ENCODE measurements at regions not wholly inside any gene's neighbourhood (a gene's known extent, or its start where the extent isn't known, plus 50 kb on each side); places are given as distances from the start of the nearest gene placed in this dataset.

DNA sequence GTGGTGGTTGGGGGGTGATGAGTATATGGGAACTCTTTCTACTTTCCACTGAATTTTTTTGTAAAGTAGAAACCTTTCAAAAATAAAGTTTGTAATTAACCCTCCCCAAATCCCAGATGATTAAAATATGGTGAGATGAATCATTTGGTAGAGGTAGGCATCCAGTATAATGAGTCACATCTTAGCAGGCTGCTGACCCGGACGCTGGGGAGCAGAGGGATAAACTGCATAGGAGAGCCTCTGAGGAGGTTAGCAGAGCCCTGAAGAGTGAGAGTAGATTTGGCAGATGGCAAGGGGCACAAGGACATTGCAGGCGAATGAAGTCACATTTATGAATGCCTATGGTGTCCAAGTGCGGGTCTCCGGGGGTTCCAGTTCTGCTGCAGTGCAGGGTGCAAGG lies 293.8 kb downstream of the FGF9 start:
- Histone ChIP-seq H3K4me1 (ENCODE audit: control insufficient read depth, insufficient read depth, low read length, unreplicated experiment) (no peaks in the 10 kb centered on the region), H3K4me3 (ENCODE audit: low read depth, low read length) (no peak overlapping the region), H3K79me2 (ENCODE audit: control insufficient read depth, insufficient read depth, low read length, unreplicated experiment) (no peaks in the 10 kb centered on the region), H3K27me3 (ENCODE audit: insufficient read depth, low read length) (no peaks in the 10 kb centered on the region), H3K36me3 (ENCODE audit: insufficient read depth, low read length) (no peaks in the 10 kb centered on the region), H2AFZ (ENCODE audit: low read length, unreplicated experiment) (no peak overlapping the region), H3K27ac (ENCODE audit: low read depth, low read length) (no peak overlapping the region)

DNA sequence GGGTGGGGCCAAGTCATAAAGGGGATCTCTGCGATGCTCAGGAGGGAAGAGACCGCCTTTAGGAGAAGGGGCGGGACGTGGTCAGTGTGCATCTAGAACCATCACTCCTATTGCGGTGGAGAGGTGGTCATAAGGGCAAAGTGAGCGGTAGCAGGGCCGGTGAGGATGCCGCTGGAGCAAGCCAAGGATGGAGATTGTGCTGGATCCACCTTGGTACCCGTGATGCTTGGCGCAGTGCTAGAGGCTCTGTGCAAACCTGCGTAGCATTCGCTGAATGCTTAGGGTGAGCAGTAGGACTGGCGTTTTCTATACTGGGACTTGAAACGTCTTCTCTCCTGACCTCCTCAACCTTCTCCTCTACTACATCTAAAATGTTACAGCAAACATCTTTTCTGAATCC lies 294.2 kb downstream of the FGF9 start:
- H3K27ac ChIP-seq (ENCODE audit: low read depth, low read length), result no peak overlapping the region
- no peaks in the 10 kb centered on the region for H3K27me3 ChIP-seq (ENCODE audit: insufficient read depth, low read length)
- no peaks in the 10 kb centered on the region for H3K79me2 ChIP-seq (ENCODE audit: control insufficient read depth, insufficient read depth, low read length, unreplicated experiment)
- H3K4me1 ChIP-seq (ENCODE audit: control insufficient read depth, insufficient read depth, low read length, unreplicated experiment), result no peaks in the 10 kb centered on the region
- no peaks in the 10 kb centered on the region for H3K36me3 ChIP-seq (ENCODE audit: insufficient read depth, low read length)
- no peak overlapping the region for H2AFZ ChIP-seq (ENCODE audit: low read length, unreplicated experiment)
- H3K4me3 ChIP-seq (ENCODE audit: low read depth, low read length), result no peak overlapping the region

DNA sequence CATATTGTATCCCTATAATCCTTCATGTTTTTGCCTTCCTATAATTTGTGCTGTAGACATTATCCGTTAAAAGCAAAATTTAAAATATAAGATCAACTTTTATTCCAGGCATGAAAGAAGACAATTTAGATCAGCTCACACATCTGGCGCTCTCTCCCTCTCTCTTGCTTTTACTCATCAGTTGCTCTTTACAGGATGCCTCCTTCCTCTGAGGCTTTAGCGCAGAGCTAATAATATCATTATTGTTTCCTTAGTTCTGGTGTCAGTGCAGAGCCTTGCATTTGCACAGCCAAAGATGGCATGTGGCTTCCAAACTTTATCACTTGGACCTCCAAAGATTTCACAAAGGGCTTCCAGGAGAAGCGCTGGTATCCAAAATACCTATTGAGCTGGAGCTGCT lies 295.1 kb downstream of the FGF9 start:
- no peak overlapping the region for H2AFZ ChIP-seq (ENCODE audit: low read length, unreplicated experiment)
- H3K27me3 ChIP-seq (ENCODE audit: insufficient read depth, low read length), result no peaks in the 10 kb centered on the region

DNA sequence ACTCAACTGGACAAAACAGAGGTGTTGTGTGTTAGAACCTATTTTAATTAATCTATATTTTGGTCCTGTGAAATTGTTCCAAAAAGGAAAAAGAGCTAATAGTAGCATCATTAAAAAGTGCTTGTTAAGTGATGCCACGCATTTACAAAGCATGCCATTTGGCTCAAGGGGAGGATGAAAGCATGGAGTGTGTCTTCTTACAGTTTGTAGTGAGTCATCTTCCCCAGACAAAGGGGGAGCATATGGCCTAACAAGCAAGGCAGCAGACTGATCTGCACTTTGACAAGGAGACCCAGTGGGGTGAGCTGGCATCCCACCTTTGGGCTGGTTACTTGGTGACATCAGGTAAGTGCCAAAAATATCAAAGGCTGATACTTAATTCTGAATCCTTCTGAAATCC lies 297.0 kb downstream of the FGF9 start:
- no peak overlapping the region for H3K27ac ChIP-seq (ENCODE audit: low read depth, low read length)
- no peaks in the 10 kb centered on the region for H3K27me3 ChIP-seq (ENCODE audit: insufficient read depth, low read length)
- H3K4me1 ChIP-seq (ENCODE audit: control insufficient read depth, insufficient read depth, low read length, unreplicated experiment), result no peaks in the 10 kb centered on the region
- no peak overlapping the region for H3K4me3 ChIP-seq (ENCODE audit: low read depth, low read length)
- H3K79me2 ChIP-seq (ENCODE audit: control insufficient read depth, insufficient read depth, low read length, unreplicated experiment), result no peaks in the 10 kb centered on the region
- H3K36me3 ChIP-seq (ENCODE audit: insufficient read depth, low read length), result no peaks in the 10 kb centered on the region
- no peak overlapping the region for H2AFZ ChIP-seq (ENCODE audit: low read length, unreplicated experiment)

More for the DNA sequence above, 295.1 kb downstream of the FGF9 start:
- Histone ChIP-seq H3K27ac (ENCODE audit: low read depth, low read length) (no peak overlapping the region), H3K79me2 (ENCODE audit: control insufficient read depth, insufficient read depth, low read length, unreplicated experiment) (no peaks in the 10 kb centered on the region), H3K4me1 (ENCODE audit: control insufficient read depth, insufficient read depth, low read length, unreplicated experiment) (no peaks in the 10 kb centered on the region), H3K36me3 (ENCODE audit: insufficient read depth, low read length) (no peaks in the 10 kb centered on the region), H3K4me3 (ENCODE audit: low read depth, low read length) (no peak overlapping the region)

DNA sequence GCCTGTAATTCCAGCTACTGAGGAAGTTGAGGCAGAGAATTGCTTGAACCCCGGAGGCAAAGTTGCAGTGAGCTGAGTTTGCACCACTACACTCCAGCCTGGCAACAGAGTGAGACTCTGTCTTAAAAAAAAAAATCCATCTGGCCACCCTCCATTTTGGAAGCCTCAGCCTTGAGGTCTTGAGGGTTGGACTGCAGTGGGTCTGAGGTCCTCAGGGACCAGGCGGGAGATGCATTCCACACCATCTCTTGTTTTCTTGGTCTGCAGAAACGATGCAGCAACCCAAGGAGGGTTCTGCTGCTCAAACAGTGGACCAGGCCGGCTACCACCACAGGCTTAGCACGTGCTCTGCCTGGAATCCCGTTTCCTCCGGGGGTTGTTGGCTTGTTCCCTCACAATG lies 299.3 kb downstream of the FGF9 start:
- H3K4me3 ChIP-seq (ENCODE audit: low read depth, low read length), result no peak overlapping the region
- H3K4me1 ChIP-seq (ENCODE audit: control insufficient read depth, insufficient read depth, low read length, unreplicated experiment), result no peaks in the 10 kb centered on the region
- H3K79me2 ChIP-seq (ENCODE audit: control insufficient read depth, insufficient read depth, low read length, unreplicated experiment), result no peaks in the 10 kb centered on the region
- no peak overlapping the region for H3K27ac ChIP-seq (ENCODE audit: low read depth, low read length)
- H3K27me3 ChIP-seq (ENCODE audit: insufficient read depth, low read length), result no peaks in the 10 kb centered on the region
- H3K36me3 ChIP-seq (ENCODE audit: insufficient read depth, low read length), result no peaks in the 10 kb centered on the region
- no peak overlapping the region for H2AFZ ChIP-seq (ENCODE audit: low read length, unreplicated experiment)

- no peak overlapping the region for H3K27ac ChIP-seq (ENCODE audit: low read depth, low read length)
- no peaks in the 10 kb centered on the region for H3K79me2 ChIP-seq (ENCODE audit: control insufficient read depth, insufficient read depth, low read length, unreplicated experiment)
- no peaks in the 10 kb centered on the region for H3K4me1 ChIP-seq (ENCODE audit: control insufficient read depth, insufficient read depth, low read length, unreplicated experiment)
- no peaks in the 10 kb centered on the region for H3K36me3 ChIP-seq (ENCODE audit: insufficient read depth, low read length)
- no peaks in the 10 kb centered on the region for H3K27me3 ChIP-seq (ENCODE audit: insufficient read depth, low read length)
- H3K4me3 ChIP-seq (ENCODE audit: low read depth, low read length), result no peak overlapping the region
- H2AFZ ChIP-seq (ENCODE audit: low read length, unreplicated experiment), result no peak overlapping the region
These were observed 300.0 kb downstream of the FGF9 start for GRCh38 chr13:21970918-21971317.

DNA sequence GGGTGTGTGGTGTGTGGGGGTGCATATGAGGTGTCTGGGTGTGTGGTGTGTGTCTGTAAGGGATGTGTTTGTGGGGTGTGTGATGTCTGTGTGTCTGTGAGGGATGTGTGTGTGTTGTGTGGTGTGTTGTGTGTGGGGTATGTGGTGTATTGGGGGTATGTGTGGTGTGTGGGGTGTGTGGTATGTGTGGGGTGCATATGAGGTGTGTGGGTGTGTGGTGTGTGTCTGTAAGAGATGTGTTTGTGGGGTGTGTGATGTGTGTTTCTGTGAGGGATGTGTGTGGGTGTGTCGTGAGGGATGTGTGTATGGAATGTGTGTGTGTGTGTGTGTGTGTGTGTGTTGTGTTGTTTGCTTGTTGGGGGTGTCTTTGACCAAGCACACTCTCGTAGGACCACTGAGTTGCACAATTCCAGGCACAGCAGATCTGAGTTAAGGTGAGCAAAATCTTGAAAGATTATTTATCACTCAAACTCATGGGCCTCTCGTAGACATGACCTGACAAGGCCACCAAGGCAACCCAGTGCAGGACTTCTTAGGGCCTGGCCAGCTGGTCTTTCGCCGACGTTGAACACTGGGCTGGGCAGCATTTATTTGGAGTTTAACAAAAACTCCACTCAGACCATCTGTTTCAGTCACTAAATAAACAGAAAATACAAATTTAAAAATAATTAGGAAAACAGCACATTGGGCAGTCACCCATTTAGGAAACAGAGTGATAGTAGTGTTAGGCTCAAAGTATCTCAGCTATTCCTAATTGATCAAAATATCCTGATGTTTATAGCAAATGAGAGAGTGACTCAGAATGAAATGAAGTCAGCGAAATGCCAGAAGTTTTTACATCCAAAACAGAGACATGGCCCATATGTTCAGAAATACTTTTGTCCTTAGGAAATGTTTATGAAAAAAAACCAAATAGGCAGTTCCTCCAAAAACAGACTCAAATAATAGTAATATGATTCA lies 301.1 kb downstream of the FGF9 start:
- Histone ChIP-seq H3K4me3 (ENCODE audit: low read depth, low read length) (no peak overlapping the region), H3K27ac (ENCODE audit: low read depth, low read length) (no peak overlapping the region), H3K79me2 (ENCODE audit: control insufficient read depth, insufficient read depth, low read length, unreplicated experiment) (no peaks in the 10 kb centered on the region), H3K36me3 (ENCODE audit: insufficient read depth, low read length) (no peaks in the 10 kb centered on the region), H2AFZ (ENCODE audit: low read length, unreplicated experiment) (no peak overlapping the region), H3K4me1 (ENCODE audit: control insufficient read depth, insufficient read depth, low read length, unreplicated experiment) (no peaks in the 10 kb centered on the region), H3K27me3 (ENCODE audit: insufficient read depth, low read length) (no peaks in the 10 kb centered on the region)

DNA sequence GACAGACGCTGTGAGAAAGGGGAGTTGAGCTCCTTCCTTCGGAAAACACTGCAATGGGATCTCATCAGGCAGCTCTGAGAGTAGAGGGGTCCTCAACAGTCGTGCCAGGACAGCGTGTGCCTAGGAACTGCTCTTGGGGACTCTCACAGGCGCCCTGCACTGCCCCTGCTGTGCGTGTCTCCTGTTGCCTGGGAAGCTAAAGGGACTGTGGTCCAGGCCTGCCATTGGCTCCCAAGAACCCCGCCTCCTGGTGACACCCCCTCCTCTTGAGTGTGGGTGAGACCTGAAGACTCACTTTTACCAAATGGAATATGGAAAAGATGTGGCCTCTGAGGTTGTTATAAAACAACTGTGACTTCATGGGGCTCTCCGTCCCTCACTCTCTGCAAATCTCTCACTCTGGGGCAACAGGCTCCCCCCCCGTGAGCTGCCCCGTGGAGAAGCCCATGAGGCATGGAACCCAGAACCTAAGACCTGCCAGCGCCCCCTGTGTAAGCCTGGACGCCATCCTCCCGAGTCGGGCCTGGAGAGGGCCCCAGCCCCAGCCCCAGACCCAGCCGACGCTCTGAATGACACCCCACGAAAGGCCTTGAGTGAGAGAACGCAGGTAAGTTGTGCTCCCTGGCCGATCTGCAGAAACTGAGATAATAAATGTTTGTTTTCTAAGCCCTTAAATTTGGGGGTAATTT lies 302.7 kb downstream of the FGF9 start:
- Histone ChIP-seq H3K27me3 (ENCODE audit: insufficient read depth, low read length) (no peaks in the 10 kb centered on the region), H3K79me2 (ENCODE audit: control insufficient read depth, insufficient read depth, low read length, unreplicated experiment) (no peaks in the 10 kb centered on the region), H3K36me3 (ENCODE audit: insufficient read depth, low read length) (no peaks in the 10 kb centered on the region), H3K4me1 (ENCODE audit: control insufficient read depth, insufficient read depth, low read length, unreplicated experiment) (no peaks in the 10 kb centered on the region), H3K4me3 (ENCODE audit: low read depth, low read length) (no peak overlapping the region), H3K27ac (ENCODE audit: low read depth, low read length) (no peak overlapping the region), H2AFZ (ENCODE audit: low read length, unreplicated experiment) (no peak overlapping the region)

DNA sequence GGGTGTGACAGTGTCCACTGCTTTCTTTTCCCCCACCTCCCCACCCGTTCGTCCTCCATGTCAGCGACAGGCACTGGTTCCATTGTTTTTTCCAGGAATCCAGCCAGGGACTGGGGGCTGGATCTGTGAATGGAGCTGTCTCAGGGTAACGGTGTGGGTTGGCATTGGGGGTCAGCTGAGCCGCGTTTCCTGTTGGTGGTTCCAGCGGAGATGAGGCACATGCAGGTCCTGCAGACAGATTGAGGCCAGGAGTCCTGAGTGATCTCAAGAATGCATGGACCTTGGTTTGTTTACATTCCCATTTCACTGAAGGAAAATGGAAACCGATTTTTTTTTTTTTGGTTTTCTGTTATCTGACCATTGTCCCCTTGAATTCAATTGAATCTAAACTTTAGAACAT lies 303.9 kb downstream of the FGF9 start:
- no peak overlapping the region for H3K27ac ChIP-seq (ENCODE audit: low read depth, low read length)
- no peaks in the 10 kb centered on the region for H3K27me3 ChIP-seq (ENCODE audit: insufficient read depth, low read length)
- H3K4me1 ChIP-seq (ENCODE audit: control insufficient read depth, insufficient read depth, low read length, unreplicated experiment), result no peaks in the 10 kb centered on the region
- H3K79me2 ChIP-seq (ENCODE audit: control insufficient read depth, insufficient read depth, low read length, unreplicated experiment), result no peaks in the 10 kb centered on the region
- H3K4me3 ChIP-seq (ENCODE audit: low read depth, low read length), result no peak overlapping the region
- no peak overlapping the region for H2AFZ ChIP-seq (ENCODE audit: low read length, unreplicated experiment)
- no peaks in the 10 kb centered on the region for H3K36me3 ChIP-seq (ENCODE audit: insufficient read depth, low read length)

DNA sequence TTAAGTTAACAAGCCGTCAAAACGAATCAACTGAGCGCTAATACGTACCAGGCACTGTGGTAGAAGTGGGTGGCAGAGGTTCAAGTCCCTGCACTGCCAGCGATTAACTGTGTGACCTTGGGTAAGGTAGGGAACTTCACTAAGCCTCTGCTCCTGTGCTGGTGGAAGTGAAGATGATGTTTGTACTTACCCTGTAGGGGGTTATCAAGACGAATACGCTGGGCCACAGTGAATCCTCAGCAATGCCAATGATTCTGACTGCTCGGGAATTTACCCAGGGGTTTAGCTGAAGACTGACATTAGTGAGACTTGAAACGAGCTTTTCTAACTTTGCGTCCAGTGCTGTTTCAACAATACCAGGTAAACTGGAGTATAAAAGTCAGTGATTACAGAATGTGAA lies 305.3 kb downstream of the FGF9 start:
- no peak overlapping the region for H3K4me3 ChIP-seq (ENCODE audit: low read depth, low read length)
- no peaks in the 10 kb centered on the region for H3K36me3 ChIP-seq (ENCODE audit: insufficient read depth, low read length)
- no peaks in the 10 kb centered on the region for H3K27me3 ChIP-seq (ENCODE audit: insufficient read depth, low read length)
- no peaks in the 10 kb centered on the region for H3K4me1 ChIP-seq (ENCODE audit: control insufficient read depth, insufficient read depth, low read length, unreplicated experiment)
- H3K79me2 ChIP-seq (ENCODE audit: control insufficient read depth, insufficient read depth, low read length, unreplicated experiment), result no peaks in the 10 kb centered on the region
- H3K27ac ChIP-seq (ENCODE audit: low read depth, low read length), result no peak overlapping the region
- H2AFZ ChIP-seq (ENCODE audit: low read length, unreplicated experiment), result no peak overlapping the region
